NB4 (cell line): ENCODE measurements at regions not wholly inside any gene's neighbourhood (a gene's known extent, or its start where the extent isn't known, plus 50 kb on each side); places are given as distances from the start of the nearest gene placed in this dataset.
"Not testable (repeated sequence)": the region's sequence is repeated elsewhere in the genome, so short reads cannot be mapped to it uniquely, and the experiment has no call there.

Experiments used
- CTCF ChIP-seq: IDR thresholded peaks from one replicate; pipeline ENCODE4 v1.5.1; 2012; ENCODE audit warnings: low read depth, low read length
- MAX ChIP-seq: IDR thresholded peaks from 2 replicates; pipeline ENCODE4 v1.6.1; 2011; ENCODE audit warnings: low read depth, low read length
- MYC ChIP-seq: IDR thresholded peaks from 2 replicates; pipeline ENCODE4 v1.6.1; 2011; ENCODE audit warnings: low read depth, low read length
- POLR2A ChIP-seq: IDR thresholded peaks from 2 replicates; pipeline ENCODE4 v1.6.1; 2011; ENCODE audit warnings: mild to moderate bottlenecking; ENCODE audit not compliant: insufficient read length; ENCODE audit errors: extremely low read depth

- TF ChIP-seq CTCF, POLR2A, MAX, MYC: not testable (repeated sequence)
These were observed 2155.6 kb downstream of the NCAM2 start for GRCh38 chr21:23153842-23154241.
